HFF-Myc (cell line): ENCODE measurements at regions not wholly inside any gene's neighbourhood (a gene's known extent, or its start where the extent isn't known, plus 50 kb on each side); places are given as distances from the start of the nearest gene placed in this dataset.

Source experiments
- DNase-seq: peaks from one replicate; pipeline ENCODE4 v3.0.0-alpha.2; 2011; ENCODE audit warnings: low read depth; ENCODE audit errors: extremely low read depth
- H3K4me3 ChIP-seq: replicated peaks from 2 replicates; pipeline ENCODE4 v1.5.1; 2011; ENCODE audit warnings: low read depth, mild to moderate bottlenecking, control low read depth, low read length
- CTCF ChIP-seq: IDR thresholded peaks from 2 replicates; pipeline ENCODE4 v1.5.1; 2012; ENCODE audit warnings: mild to moderate bottlenecking, low read depth, low read length, control low read depth; ENCODE audit errors: missing control alignments

DNA sequence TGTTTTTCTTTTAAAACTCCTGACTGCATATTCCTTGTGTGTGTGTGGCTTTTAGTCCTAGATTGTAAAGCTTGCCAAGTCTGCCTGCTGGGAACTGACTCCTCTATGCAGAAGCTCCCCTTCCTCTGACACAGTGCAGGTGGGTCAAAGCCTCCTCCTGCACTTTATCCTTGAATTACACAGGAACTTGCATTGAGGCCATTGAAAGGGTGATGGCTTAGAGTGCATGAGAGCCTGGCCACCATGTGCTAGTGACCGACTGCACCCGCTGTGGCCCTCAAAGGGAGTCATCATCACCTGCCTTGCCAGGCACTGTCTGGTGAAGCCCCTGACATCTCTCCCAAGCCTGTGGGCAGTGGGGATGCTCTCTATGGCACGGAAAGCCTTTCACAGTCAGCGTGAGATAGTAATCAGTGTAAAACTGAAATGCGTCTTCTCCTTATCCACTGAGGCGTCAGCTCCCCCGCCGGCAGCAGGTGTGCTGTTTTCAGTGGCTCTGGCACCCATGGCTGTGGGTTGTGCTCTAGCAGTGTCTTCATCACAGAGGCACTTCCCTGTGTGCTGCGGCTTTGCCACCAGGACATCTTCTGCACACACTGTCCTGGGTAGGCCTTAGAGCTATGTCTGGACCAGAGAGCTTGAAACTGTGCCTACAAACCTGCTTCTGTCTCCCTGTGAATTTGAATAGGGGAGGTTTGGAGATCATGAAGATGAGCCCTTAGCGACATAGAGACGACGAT is 87.9 kb downstream of the THBS2 start:
- no peak for TF ChIP-seq CTCF
- no peak overlapping the region for H3K4me3 ChIP-seq
- DNase-seq = no peak

- DNase-seq = no peak
- no peak for TF ChIP-seq CTCF
- H3K4me3 ChIP-seq = no peak overlapping the region
These were observed 88.7 kb downstream of the THBS2 start for GRCh38 chr6:169164986-169165385.

GRCh38 chr6:169164451-169164850 is 89.2 kb downstream of the THBS2 start:
- no peak overlapping the region for H3K4me3 ChIP-seq
- no peak for DNase-seq
- TF ChIP-seq CTCF = no peak

DNA sequence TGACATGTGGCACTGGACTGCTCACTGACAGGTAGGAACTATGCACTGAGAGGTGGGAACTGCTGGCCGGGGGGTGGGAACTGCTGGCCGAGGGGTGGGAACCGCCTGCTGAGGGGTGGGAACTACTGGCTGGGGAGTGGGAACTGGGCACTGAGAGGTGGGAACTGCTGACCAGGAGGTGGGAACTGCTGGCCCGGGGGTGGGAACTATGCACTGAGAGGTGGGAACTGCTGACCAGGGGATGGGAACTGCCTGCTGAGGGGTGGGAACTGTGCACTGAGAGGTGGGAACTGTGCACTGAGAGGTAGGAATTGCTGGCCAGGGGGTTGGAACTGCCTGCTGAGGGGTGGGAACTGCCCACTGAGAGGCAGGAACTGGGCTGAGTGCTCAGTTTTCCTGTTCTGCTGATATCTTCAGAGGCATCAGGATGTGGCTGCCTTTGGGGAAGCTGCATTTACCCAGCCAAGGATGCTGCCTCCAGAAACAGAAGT is 90.2 kb downstream of the THBS2 start:
- no peak for DNase-seq
- no peak overlapping the region for H3K4me3 ChIP-seq
- TF ChIP-seq CTCF = no peak

GRCh38 chr6:169162752-169163407 is 90.8 kb downstream of the THBS2 start:
- peak; percentile 95 for DNase-seq
- no peak for TF ChIP-seq CTCF
- 0 out of 2 replicates have a peak overlapping the region, but pooled peaks have one; percentile 5 for H3K4me3 ChIP-seq

DNA sequence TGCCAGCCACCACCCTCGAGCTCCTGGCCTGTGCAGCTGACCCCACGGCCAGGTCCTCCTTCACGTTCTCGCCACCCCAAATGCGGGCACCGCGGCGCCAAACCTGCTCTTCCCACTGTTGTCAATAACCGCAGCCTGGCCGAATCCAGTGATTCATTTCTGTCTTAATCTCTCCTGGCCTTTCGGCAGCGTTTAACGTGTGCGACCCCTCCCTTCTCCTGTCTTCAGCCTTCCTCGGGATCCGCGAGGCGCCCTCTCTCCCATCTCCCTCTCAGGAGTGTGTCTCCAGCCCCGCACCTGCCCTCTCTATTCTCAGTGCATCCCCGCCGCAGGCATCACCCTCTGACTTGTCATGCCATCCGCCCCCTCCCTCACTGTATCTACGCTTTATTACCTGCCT is 91.4 kb downstream of the THBS2 start:
- 0 out of 2 replicates have a peak overlapping the region, but pooled peaks have one; percentile 5 for H3K4me3 ChIP-seq
- TF ChIP-seq CTCF = no peak
- no peak for DNase-seq
